Ishikawa (cell line): ENCODE measurements at regions not wholly inside any gene's neighbourhood (a gene's known extent, or its start where the extent isn't known, plus 50 kb on each side); places are given as distances from the start of the nearest gene placed in this dataset.

Experiments
- CEBPB ChIP-seq: IDR thresholded peaks from 2 replicates; pipeline ENCODE4 v1.6.1; 2012
- CREB1 ChIP-seq: IDR thresholded peaks from 2 replicates; pipeline ENCODE4 v1.6.1; 2012; ENCODE audit warnings: low read depth
- EGR1 ChIP-seq: IDR thresholded peaks from 2 replicates; pipeline ENCODE4 v1.6.1; 2012
- EP300 ChIP-seq: IDR thresholded peaks from 2 replicates; pipeline ENCODE4 v1.6.1; 2012; ENCODE audit warnings: borderline replicate concordance
- FOXM1 ChIP-seq: IDR thresholded peaks from 2 replicates; pipeline ENCODE4 v1.6.1; 2012; ENCODE audit warnings: low read depth, borderline replicate concordance
- MAX ChIP-seq: IDR thresholded peaks from 2 replicates; pipeline ENCODE4 v1.6.1; 2012
- NFIC ChIP-seq: IDR thresholded peaks from 2 replicates; pipeline ENCODE4 v1.6.1; 2012
- RAD21 ChIP-seq: IDR thresholded peaks from 2 replicates; pipeline ENCODE4 v1.6.1; 2012; ENCODE audit warnings: low read depth
- REST ChIP-seq: IDR thresholded peaks from 2 replicates; pipeline ENCODE4 v1.6.1; 2012; ENCODE audit warnings: low read depth, mild to moderate bottlenecking
- TAF1 ChIP-seq: IDR thresholded peaks from 2 replicates; pipeline ENCODE4 v1.6.1; 2012; ENCODE audit warnings: low read depth, mild to moderate bottlenecking
- TEAD4 ChIP-seq: IDR thresholded peaks from 2 replicates; pipeline ENCODE4 v1.6.1; 2012
- YY1 ChIP-seq: IDR thresholded peaks from 2 replicates; pipeline ENCODE4 v1.6.1; 2012; ENCODE audit warnings: low read depth
- ZBTB7A ChIP-seq: IDR thresholded peaks from 2 replicates; pipeline ENCODE4 v1.6.1; 2012; ENCODE audit warnings: low read depth
- TF ChIP-seq, protein P1 (sequence below): IDR thresholded peaks from 2 replicates; pipeline ENCODE4 v1.6.1; 2012

DNA sequence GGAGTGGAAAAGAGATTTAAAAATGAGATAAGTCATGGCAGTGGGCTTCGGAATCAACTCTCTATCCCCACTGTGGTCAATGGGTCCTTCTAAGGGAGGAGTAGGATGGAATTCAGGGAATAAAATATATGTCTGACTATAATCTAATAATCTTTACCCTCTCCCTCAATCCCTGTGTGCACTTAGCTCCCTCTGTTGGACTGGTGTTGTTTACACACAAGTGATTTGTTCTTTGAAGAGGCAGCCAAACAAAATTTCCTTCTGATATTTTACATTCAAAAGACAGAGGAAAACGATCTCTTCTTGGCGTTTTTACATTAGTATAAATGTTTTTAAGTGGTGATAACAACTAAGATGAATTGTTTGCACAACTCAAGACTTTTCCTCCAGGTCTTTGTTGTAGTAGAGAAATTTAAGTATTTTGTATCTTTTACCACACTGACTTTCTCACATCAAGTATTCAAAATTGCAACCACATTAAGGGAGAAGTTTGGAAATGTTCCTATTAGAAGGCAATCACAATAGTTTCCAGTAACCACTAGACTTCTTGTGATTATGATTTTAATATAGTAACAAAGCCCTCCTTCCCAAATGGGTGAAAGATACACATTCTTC is 317.8 kb downstream of the CENPW start:
- TF ChIP-seq MAX (no peak), REST (no peak), CREB1 (no peak), TAF1 (no peak), NFIC (no peak), EP300 (no peak), EGR1 (no peak), YY1 (no peak), RAD21 (peak; percentile 59), CEBPB (no peak), TEAD4 (no peak), ZBTB7A (no peak), FOXM1 (no peak)
- TF ChIP-seq, protein P1, sequence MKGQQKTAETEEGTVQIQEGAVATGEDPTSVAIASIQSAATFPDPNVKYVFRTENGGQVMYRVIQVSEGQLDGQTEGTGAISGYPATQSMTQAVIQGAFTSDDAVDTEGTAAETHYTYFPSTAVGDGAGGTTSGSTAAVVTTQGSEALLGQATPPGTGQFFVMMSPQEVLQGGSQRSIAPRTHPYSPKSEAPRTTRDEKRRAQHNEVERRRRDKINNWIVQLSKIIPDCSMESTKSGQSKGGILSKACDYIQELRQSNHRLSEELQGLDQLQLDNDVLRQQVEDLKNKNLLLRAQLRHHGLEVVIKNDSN: no peak
